ENCODE measurements at regions not wholly inside any gene's neighbourhood (a gene's known extent, or its start where the extent isn't known, plus 50 kb on each side); places are given as distances from the start of the nearest gene placed in this dataset.

- Histone ChIP-seq H3K23me2 (ENCODE audit: low read depth, low read length) (no peaks in the 10 kb centered on the region), H3K36me3 (ENCODE audit: control insufficient read depth in 2 of 4, insufficient read depth in 4 of 4, low read length in 3 of 4) (no peaks in the 10 kb centered on the region), H2BK20ac (ENCODE audit: low read length) (no peak overlapping the region), H2BK15ac (ENCODE audit: low read length) (no peak overlapping the region), H4K8ac (ENCODE audit: extremely low read depth, insufficient read depth, low read length) (no peak overlapping the region), H3K4me3 (ENCODE audit: extremely low read depth in 1 of 4, insufficient read depth in 2 of 4, low read depth in 3 of 4, low read length in 4 of 4) (no peak overlapping the region), H3K27ac (ENCODE audit: low read depth, low read length) (no peak overlapping the region), H4K20me1 (replicated peaks in 1 of 2; ENCODE audit: control insufficient read depth in 1 of 2, insufficient read depth in 2 of 2, low read length in 2 of 2) (no peaks in the 10 kb centered on the region), H3K14ac (ENCODE audit: insufficient read length) (no peak overlapping the region), H4K5ac (ENCODE audit: insufficient read length, low read depth, low read length) (no peak overlapping the region), H4K91ac (replicated peaks; ENCODE audit: insufficient read length, low read length) (no peak overlapping the region), H3K4ac (replicated peaks; ENCODE audit: insufficient read length, low read depth, low read length) (no peak overlapping the region), H3K79me1 (ENCODE audit: low read depth, low read length) (no peaks in the 10 kb centered on the region), H3K56ac (replicated peaks; ENCODE audit: insufficient read length, low read depth, low read length) (no peak overlapping the region), H2BK120ac (replicated peaks; ENCODE audit: low read depth, low read length) (no peak overlapping the region), H3K9ac (replicated peaks in 1 of 4; ENCODE audit: extremely low read depth in 1 of 4, low read depth in 3 of 4, low read length in 3 of 4) (no peak overlapping the region), H2AFZ (ENCODE audit: low read length) (no peak overlapping the region), H2BK12ac (ENCODE audit: low read depth, low read length) (no peak overlapping the region), H2AK5ac (ENCODE audit: low read depth, low read length) (no peak overlapping the region), H3K27me3 (replicated peaks in 1 of 4; ENCODE audit: control insufficient read depth in 3 of 4, extremely low read depth in 1 of 4, insufficient read depth in 3 of 4, low read length in 3 of 4) (no peaks in the 10 kb centered on the region), H3K9me3 (ENCODE audit: insufficient read depth in 2 of 2, low read depth in 1 of 2, low read length in 1 of 2) (no peaks in the 10 kb centered on the region), H2BK5ac (ENCODE audit: low read depth, low read length) (no peak overlapping the region), H3K79me2 (ENCODE audit: control insufficient read depth in 1 of 2, insufficient read depth in 2 of 2, low read length in 2 of 2) (no peaks in the 10 kb centered on the region), H3K4me2 (ENCODE audit: insufficient read depth in 1 of 2, low read depth in 2 of 2, low read length in 2 of 2) (no peak overlapping the region), H3K23ac (ENCODE audit: insufficient read length) (no peak overlapping the region), H3K4me1 (replicated peaks in 1 of 4; ENCODE audit: control insufficient read depth in 3 of 4, insufficient read depth in 4 of 4, low read length in 3 of 4) (peaks cover 2 to 15% (median 9%) of the 10 kb centered on the region in 4 experiments), H3K18ac (ENCODE audit: extremely low read depth, low read length) (no peak overlapping the region)
- no peak for FAIRE-seq
- TF ChIP-seq HDAC6 (IDR thresholded peaks at IDR 0.05; ENCODE audit: low read depth, low read length) (no peak), CTCF (IDR thresholded peaks at IDR 0.05; ENCODE audit: control extremely low read depth in 1 of 3, insufficient read depth in 1 of 3, low read depth in 1 of 3, low read length in 3 of 3) (no peak), CREB1 (IDR thresholded peaks at IDR 0.05) (no peak), CTBP2 (IDR thresholded peaks at IDR 0.05; ENCODE audit: borderline replicate concordance, insufficient read depth, insufficient read length, low read length) (no peak), EP300 (IDR thresholded peaks at IDR 0.05; ENCODE audit: borderline replicate concordance in 1 of 2, low read depth in 2 of 2, low read length in 2 of 2) (no peak), NANOG (IDR thresholded peaks at IDR 0.05; ENCODE audit: insufficient read depth, low read depth, low read length, poor library complexity, severe bottlenecking) (no peak), JUN (IDR thresholded peaks at IDR 0.05; ENCODE audit: low read depth, low read length) (no peak), POLR2AphosphoS5 (IDR thresholded peaks at IDR 0.05; ENCODE audit: low read depth, low read length) (no peak), RBBP5 (IDR thresholded peaks at IDR 0.05; ENCODE audit: borderline replicate concordance, low read depth, low read length) (no peak)
- DNase-seq (ENCODE audit: low read depth in 1 of 2, low spot score in 2 of 2) = no peak
- WGBS, 2 experiments (ENCODE audit: extremely low coverage in 1 of 2, insufficient coverage in 1 of 2, insufficient read length in 1 of 2, insufficient replicate concordance in 2 of 2, low coverage in 1 of 2, low lambda C conversion rate in 2 of 2, missing lambda C conversion rate in 1 of 2) = 100% methylated on average over 6 of the region's 6 CpGs; no CpG with 5 or more reads in 1 of the 2 experiments
- CTCF ChIA-PET (ENCODE audit: partially characterized antibody) = interaction anchor here (1.0 kb wide), 1 partner anchor 283 kb away, joined by 3 read pairs; no protein-coding TSS in a partner anchor
- POLR2A ChIA-PET (ENCODE audit: partially characterized antibody) = no interaction called here
Measured at GRCh38 chr12:67915335-67915851, 73.9 kb upstream of the IFNG-AS1 start.

Data from H1 (cell line).